Large intestine (tissue), 3 donors: ENCODE measurements at regions not wholly inside any gene's neighbourhood (a gene's known extent, or its start where the extent isn't known, plus 50 kb on each side); places are given as distances from the start of the nearest gene placed in this dataset.
A peak's percentile ranks its signal among the peaks of the same experiment; 100 is the strongest.
"Not testable (repeated sequence)": the region's sequence is repeated elsewhere in the genome, so short reads cannot be mapped to it uniquely, and the experiment has no call there.

ENCODE experiments used
- DNase-seq, 2 donors: peaks; one replicate each; pipeline versions ENCODE4 v3.0.0 to v3.0.0-alpha.2; 2013
- H3K27ac ChIP-seq: one replicate; pipeline ENCODE4 v1.5.1; 2013; ENCODE audit warnings: low read length
- H3K27me3 ChIP-seq: 2 replicates; pipeline ENCODE4 v1.6.1; 2013; ENCODE audit warnings: low read length; ENCODE audit not compliant: control insufficient read depth, insufficient read depth
- H3K36me3 ChIP-seq: 2 replicates; pipeline ENCODE4 v1.6.1; 2013; ENCODE audit warnings: low read length; ENCODE audit not compliant: control insufficient read depth, insufficient read depth
- H3K4me1 ChIP-seq: one replicate; pipeline ENCODE4 v1.6.1; 2013; ENCODE audit warnings: low read length; ENCODE audit not compliant: control insufficient read depth, insufficient read depth
- H3K4me3 ChIP-seq: one replicate; pipeline ENCODE4 v1.5.1; 2013; ENCODE audit warnings: low read length
- H3K9me3 ChIP-seq: one replicate; pipeline ENCODE4 v1.6.1; 2013; ENCODE audit warnings: mild to moderate bottlenecking, low read depth, low read length, moderate library complexity; ENCODE audit not compliant: control insufficient read depth
- WGBS: methylation state at CpG from one replicate; pipeline ENCODE4 v1.1.5; 2013; ENCODE audit warnings: low lambda C conversion rate; ENCODE audit not compliant: insufficient coverage; 5-methylcytosine and 5-hydroxymethylcytosine counted together

GRCh38 chrX:27292552-27292951 lies 170.6 kb downstream of the PPP4R3C start:
- DNase-seq, H3K27ac ChIP-seq, H3K36me3 ChIP-seq, H3K9me3 ChIP-seq, H3K4me1 ChIP-seq, H3K4me3 ChIP-seq, H3K27me3 ChIP-seq: not testable (repeated sequence)
- no CpG with 5 or more reads among the region's 6 CpGs for WGBS

- no CpG with 5 or more reads among the region's 5 CpGs for WGBS
- no peaks in the 10 kb centered on the region for H3K36me3 ChIP-seq
- H3K27me3 ChIP-seq = no peaks in the 10 kb centered on the region
- H3K4me1 ChIP-seq = no peaks in the 10 kb centered on the region
- H3K27ac ChIP-seq = no peak overlapping the region
- H3K4me3 ChIP-seq = no peak overlapping the region
- no peak for DNase-seq
- no peaks in the 10 kb centered on the region for H3K9me3 ChIP-seq
Observed at GRCh38 chrX:27276751-27277150, 186.4 kb downstream of the PPP4R3C start.

DNA sequence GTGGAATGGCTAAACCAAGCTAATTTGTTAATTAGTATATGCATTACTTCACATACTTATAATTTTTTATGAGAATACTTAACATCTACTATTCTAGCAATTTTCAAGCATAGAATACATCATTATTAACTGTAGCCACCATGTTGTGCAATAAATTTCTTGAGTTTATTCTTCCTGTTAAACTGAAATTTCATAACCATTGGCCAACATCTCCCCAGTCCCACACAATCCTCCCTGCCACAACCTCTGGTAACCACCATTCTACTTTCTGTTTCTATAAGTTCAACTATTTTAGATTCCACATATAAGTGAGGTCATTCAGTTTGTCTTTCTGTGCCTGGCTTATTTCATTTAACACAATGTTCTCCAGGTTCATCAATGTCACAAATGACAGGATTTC lies 208.5 kb downstream of the PPP4R3C start:
- H3K4me3 ChIP-seq = no peak overlapping the region
- H3K27ac ChIP-seq = no peak overlapping the region
- H3K36me3 ChIP-seq = no peaks in the 10 kb centered on the region
- H3K4me1 ChIP-seq = no peaks in the 10 kb centered on the region
- H3K27me3 ChIP-seq = no peaks in the 10 kb centered on the region
- H3K9me3 ChIP-seq = no peaks in the 10 kb centered on the region
- no peak for DNase-seq

- Histone ChIP-seq H3K4me1 (no peaks in the 10 kb centered on the region), H3K4me3 (no peak overlapping the region), H3K27ac (no peak overlapping the region), H3K36me3 (no peaks in the 10 kb centered on the region), H3K27me3 (no peaks in the 10 kb centered on the region), H3K9me3 (no peaks in the 10 kb centered on the region)
- WGBS = no CpG with 5 or more reads among the region's 3 CpGs
- DNase-seq = peak in 1 of 2 donors; percentile 0
Observed at GRCh38 chrX:27251369-27251768, 211.8 kb downstream of the PPP4R3C start.

- Histone ChIP-seq H3K4me3 (no peak overlapping the region), H3K27ac (no peak overlapping the region), H3K9me3 (no peaks in the 10 kb centered on the region), H3K36me3 (no peaks in the 10 kb centered on the region), H3K4me1 (no peaks in the 10 kb centered on the region), H3K27me3 (no peaks in the 10 kb centered on the region)
- no CpG with 5 or more reads among the region's 1 CpG for WGBS
- DNase-seq = no peak
Observed at GRCh38 chrX:27242581-27242980, 220.6 kb downstream of the PPP4R3C start.

- H3K9me3 ChIP-seq = no peaks in the 10 kb centered on the region
- H3K27me3 ChIP-seq = no peaks in the 10 kb centered on the region
- no peaks in the 10 kb centered on the region for H3K4me1 ChIP-seq
- no peaks in the 10 kb centered on the region for H3K36me3 ChIP-seq
- no peak overlapping the region for H3K27ac ChIP-seq
- DNase-seq = no peak
- no peak overlapping the region for H3K4me3 ChIP-seq
Observed at GRCh38 chrX:27241981-27242380, 221.2 kb downstream of the PPP4R3C start.

DNA sequence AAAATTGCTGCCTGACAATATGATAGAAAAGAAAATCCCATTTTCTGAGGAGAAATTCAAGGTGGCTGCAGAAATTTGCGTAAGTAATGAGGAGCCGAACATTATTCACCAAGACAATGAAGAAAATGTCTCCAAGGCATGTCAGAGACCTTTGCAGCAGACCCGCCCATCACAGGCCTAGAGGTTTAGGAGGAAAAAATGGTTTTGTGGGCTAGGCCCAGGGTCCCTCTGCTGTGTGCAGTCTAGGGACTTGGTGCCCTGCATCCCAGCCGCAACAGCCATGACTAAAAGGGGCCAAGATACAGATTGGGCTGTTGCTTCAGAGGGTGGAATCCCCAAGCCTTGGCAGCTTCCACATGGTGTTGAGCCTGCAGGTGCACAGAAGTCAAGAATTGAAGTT lies 223.1 kb downstream of the PPP4R3C start:
- H3K27me3 ChIP-seq, H3K27ac ChIP-seq, H3K9me3 ChIP-seq, DNase-seq, H3K36me3 ChIP-seq, H3K4me1 ChIP-seq, H3K4me3 ChIP-seq: not testable (repeated sequence)
- WGBS = no CpG with 5 or more reads among the region's 4 CpGs

GRCh38 chrX:27236681-27237080 lies 226.5 kb downstream of the PPP4R3C start:
- Histone ChIP-seq H3K27me3 (no peaks in the 10 kb centered on the region), H3K36me3 (no peaks in the 10 kb centered on the region), H3K9me3 (no peaks in the 10 kb centered on the region), H3K4me1 (no peaks in the 10 kb centered on the region), H3K27ac (no peak overlapping the region), H3K4me3 (no peak overlapping the region)
- no peak for DNase-seq

GRCh38 chrX:27229721-27230120 lies 233.4 kb downstream of the PPP4R3C start:
- no peak overlapping the region for H3K4me3 ChIP-seq
- no peak overlapping the region for H3K27ac ChIP-seq
- no peaks in the 10 kb centered on the region for H3K9me3 ChIP-seq
- no peaks in the 10 kb centered on the region for H3K36me3 ChIP-seq
- no CpG with 5 or more reads among the region's 2 CpGs for WGBS
- DNase-seq = no peak
- H3K27me3 ChIP-seq = no peaks in the 10 kb centered on the region
- H3K4me1 ChIP-seq = no peaks in the 10 kb centered on the region

DNA sequence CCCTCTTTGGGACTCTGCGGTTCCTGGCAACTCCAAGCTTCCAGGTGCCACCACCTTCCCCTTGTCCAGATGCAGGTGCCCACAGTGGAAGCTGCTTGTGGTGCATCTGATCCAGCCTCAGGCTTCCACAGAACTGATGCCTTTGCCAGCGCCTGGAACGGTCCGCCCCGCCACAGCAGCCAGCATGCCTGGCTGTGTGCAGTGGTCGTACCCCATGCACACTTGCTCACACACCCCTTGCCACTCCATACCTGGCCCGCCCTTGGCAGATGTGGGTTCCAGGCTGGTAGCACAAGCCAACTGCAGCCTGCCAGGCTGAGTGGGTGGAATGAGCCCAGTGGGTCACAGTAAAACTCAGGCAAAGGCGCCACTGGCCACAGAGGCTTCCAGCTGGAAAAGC lies 240.5 kb downstream of the PPP4R3C start:
- H3K9me3 ChIP-seq = no peaks in the 10 kb centered on the region
- H3K4me3 ChIP-seq = no peak overlapping the region
- H3K4me1 ChIP-seq = no peaks in the 10 kb centered on the region
- H3K27me3 ChIP-seq = no peaks in the 10 kb centered on the region
- no CpG with 5 or more reads among the region's 8 CpGs for WGBS
- H3K36me3 ChIP-seq = no peaks in the 10 kb centered on the region
- DNase-seq = no peak
- H3K27ac ChIP-seq = no peak overlapping the region

- WGBS = no CpG with 5 or more reads among the region's 5 CpGs
- no peaks in the 10 kb centered on the region for H3K36me3 ChIP-seq
- peak in 1 of 2 donors; percentile 1 for DNase-seq
- no peaks in the 10 kb centered on the region for H3K4me1 ChIP-seq
- no peak overlapping the region for H3K4me3 ChIP-seq
- H3K27ac ChIP-seq = no peak overlapping the region
- H3K27me3 ChIP-seq = no peaks in the 10 kb centered on the region
- H3K9me3 ChIP-seq = no peaks in the 10 kb centered on the region
Observed at GRCh38 chrX:27186671-27187070, 276.5 kb downstream of the PPP4R3C start.
